A673 (cell line): ENCODE measurements at regions not wholly inside any gene's neighbourhood (a gene's known extent, or its start where the extent isn't known, plus 50 kb on each side); places are given as distances from the start of the nearest gene placed in this dataset.

Experiments used
- BruUV-seq: library from RNA; stranded (reverse); fragments of 400-500 nt; replicated peaks from 2 replicates; lab custom pipeline; 2021; lab: Mats Ljungman, UMichigan
- CTCF ChIA-PET: fragments of 300-600 bp; sonication (Branson Sonifier 250); formaldehyde crosslinking; loops from one replicate; lab custom pipeline; 2022; ENCODE audit warnings: antibody characterized with exemption; lab: Charles Lee
- POLR2A ChIA-PET: fragments of 300-600 bp; sonication (Branson Sonifier 250); formaldehyde crosslinking; loops from one replicate; lab custom pipeline; 2022; ENCODE audit warnings: antibody characterized with exemption; ENCODE audit not compliant: low non-redundant PET; lab: Charles Lee
- DNase-seq: peaks from one replicate; pipeline ENCODE4 v3.0.0-alpha.2; 2015; ENCODE audit warnings: low spot score
- H3K27ac ChIP-seq: fragments of 200-600 bp; sonication (generic); 2 replicates; pipeline ENCODE4 v1.5.1; 2016; ENCODE audit warnings: mixed run types, low read depth, mild to moderate bottlenecking, mixed read lengths, antibody characterized with exemption, low read length; ENCODE audit not compliant: poor library complexity, severe bottlenecking
- H3K27me3 ChIP-seq: fragments of 200-600 bp; sonication (generic); replicated peaks from 2 replicates; pipeline ENCODE4 v1.6.1; 2017; ENCODE audit warnings: mixed run types, low read depth, mild to moderate bottlenecking, mixed read lengths, antibody characterized with exemption, low read length; ENCODE audit not compliant: insufficient read depth, poor library complexity
- H3K36me3 ChIP-seq: fragments of 200-600 bp; sonication (generic); 2 replicates; pipeline ENCODE4 v1.6.1; 2016; ENCODE audit warnings: mixed run types, mild to moderate bottlenecking, mixed read lengths, antibody characterized with exemption, low read length; ENCODE audit not compliant: insufficient read depth, poor library complexity, severe bottlenecking
- H3K4me1 ChIP-seq: fragments of 200-600 bp; sonication (generic); 2 replicates; pipeline ENCODE4 v1.6.1; 2017; ENCODE audit warnings: mixed run types, mild to moderate bottlenecking, mixed read lengths, antibody characterized with exemption, low read length; ENCODE audit not compliant: insufficient read depth, poor library complexity, severe bottlenecking
- H3K4me3 ChIP-seq: fragments of 200-600 bp; sonication (generic); 2 replicates; pipeline ENCODE4 v1.5.1; 2016; ENCODE audit warnings: low read depth, mixed run types, mild to moderate bottlenecking, mixed read lengths, low read length; ENCODE audit not compliant: poor library complexity, severe bottlenecking
- H3K9me3 ChIP-seq: fragments of 200-600 bp; sonication (generic); 2 replicates; pipeline ENCODE4 v1.6.1; 2016; ENCODE audit warnings: mixed run types, low read depth, mild to moderate bottlenecking, mixed read lengths, antibody characterized with exemption, low read length; ENCODE audit not compliant: poor library complexity, severe bottlenecking
- CTCF ChIP-seq: fragments of 300-800, 200-600 bp; sonication (generic); conservative IDR thresholded peaks from 2 replicates; pipeline ENCODE4 v1.5.1; 2017; ENCODE audit warnings: low read depth, mild to moderate bottlenecking, antibody characterized with exemption, low read length, moderate library complexity, mixed read lengths
- EZH2 ChIP-seq: fragments of 200-600 bp; sonication (generic); IDR thresholded peaks from 2 replicates; pipeline ENCODE4 v1.6.1; 2017; ENCODE audit warnings: borderline replicate concordance, low read depth, mild to moderate bottlenecking, mixed read lengths, antibody characterized with exemption, low read length; ENCODE audit not compliant: poor library complexity, severe bottlenecking
- intact Hi-C: fragments of 100-400 bp; cut with micrococcal nuclease; formaldehyde crosslinking; loops from one replicate; pipeline ENCODE4 v1.10.0; 2022; ENCODE audit not compliant: unreplicated experiment

GRCh38 chr13:34474187-34474868 lies 467.7 kb upstream of the NBEA start:
- Histone ChIP-seq H3K27ac (no peak overlapping the region), H3K9me3 (no peaks in the 10 kb centered on the region), H3K36me3 (no peaks in the 10 kb centered on the region), H3K27me3 (no peaks in the 10 kb centered on the region), H3K4me3 (no peak overlapping the region), H3K4me1 (no peaks in the 10 kb centered on the region)
- ChIA-PET CTCF (no interaction called here), POLR2A (no interaction called here)
- no TSS peak for BruUV-seq
- no peak for DNase-seq
- intact Hi-C loops = no loop called here
- TF ChIP-seq CTCF (no peak), EZH2 (no peak)

GRCh38 chr13:34478376-34478775 lies 463.7 kb upstream of the NBEA start:
- CTCF ChIA-PET = no interaction called here
- POLR2A ChIA-PET = no interaction called here
- Histone ChIP-seq H3K27me3 (no peaks in the 10 kb centered on the region), H3K27ac (no peak overlapping the region), H3K4me1 (no peaks in the 10 kb centered on the region), H3K9me3 (no peaks in the 10 kb centered on the region), H3K4me3 (no peak overlapping the region), H3K36me3 (no peaks in the 10 kb centered on the region)
- BruUV-seq = no TSS peak
- DNase-seq = no peak
- TF ChIP-seq EZH2 (no peak), CTCF (no peak)
- intact Hi-C loops = no loop called here

- Histone ChIP-seq H3K27ac (no peak overlapping the region), H3K9me3 (no peaks in the 10 kb centered on the region), H3K27me3 (no peaks in the 10 kb centered on the region), H3K4me3 (no peak overlapping the region), H3K36me3 (no peaks in the 10 kb centered on the region), H3K4me1 (no peaks in the 10 kb centered on the region)
- DNase-seq = no peak
- TF ChIP-seq CTCF (no peak), EZH2 (no peak)
- POLR2A ChIA-PET = no interaction called here
- no TSS peak for BruUV-seq
- CTCF ChIA-PET = no interaction called here
- intact Hi-C loops = no loop called here
Measured at GRCh38 chr13:34502011-34502410, 440.1 kb upstream of the NBEA start.
